ENCODE measurements at regions not wholly inside any gene's neighbourhood (a gene's known extent, or its start where the extent isn't known, plus 50 kb on each side); places are given as distances from the start of the nearest gene placed in this dataset.

DNA sequence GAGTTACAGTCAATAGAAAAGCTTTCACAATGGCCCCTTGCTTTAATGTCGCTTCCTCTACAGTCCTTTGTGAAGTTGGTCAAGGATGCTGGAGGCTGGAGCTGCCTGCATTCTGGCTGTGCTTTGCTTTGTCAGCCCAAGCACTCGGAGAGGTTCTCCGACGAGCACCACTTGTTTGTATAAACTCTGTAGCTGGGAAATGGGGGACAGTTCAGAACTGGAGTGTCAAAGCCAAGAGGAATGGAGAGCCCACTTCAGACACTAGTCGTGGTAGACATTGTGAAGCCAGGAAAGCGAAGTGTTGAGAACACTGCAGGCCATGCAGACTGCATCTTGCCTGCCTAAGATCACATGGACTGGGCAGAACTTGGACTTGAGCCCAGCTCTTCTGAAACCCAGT, 330.3 kb downstream of the GADD45G start:
- no peak for TF ChIP-seq POLR2AphosphoS5 (IDR thresholded peaks at IDR 0.05; ENCODE audit: low read depth, low read length)
- TF ChIP-seq, protein P1, sequence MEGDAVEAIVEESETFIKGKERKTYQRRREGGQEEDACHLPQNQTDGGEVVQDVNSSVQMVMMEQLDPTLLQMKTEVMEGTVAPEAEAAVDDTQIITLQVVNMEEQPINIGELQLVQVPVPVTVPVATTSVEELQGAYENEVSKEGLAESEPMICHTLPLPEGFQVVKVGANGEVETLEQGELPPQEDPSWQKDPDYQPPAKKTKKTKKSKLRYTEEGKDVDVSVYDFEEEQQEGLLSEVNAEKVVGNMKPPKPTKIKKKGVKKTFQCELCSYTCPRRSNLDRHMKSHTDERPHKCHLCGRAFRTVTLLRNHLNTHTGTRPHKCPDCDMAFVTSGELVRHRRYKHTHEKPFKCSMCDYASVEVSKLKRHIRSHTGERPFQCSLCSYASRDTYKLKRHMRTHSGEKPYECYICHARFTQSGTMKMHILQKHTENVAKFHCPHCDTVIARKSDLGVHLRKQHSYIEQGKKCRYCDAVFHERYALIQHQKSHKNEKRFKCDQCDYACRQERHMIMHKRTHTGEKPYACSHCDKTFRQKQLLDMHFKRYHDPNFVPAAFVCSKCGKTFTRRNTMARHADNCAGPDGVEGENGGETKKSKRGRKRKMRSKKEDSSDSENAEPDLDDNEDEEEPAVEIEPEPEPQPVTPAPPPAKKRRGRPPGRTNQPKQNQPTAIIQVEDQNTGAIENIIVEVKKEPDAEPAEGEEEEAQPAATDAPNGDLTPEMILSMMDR (IDR thresholded peaks at IDR 0.05; ENCODE audit: control extremely low read depth in 1 of 3, insufficient read depth in 1 of 3, low read depth in 1 of 3, low read length in 3 of 3): no peak

All from H1 (cell line).